ENCODE measurements at regions not wholly inside any gene's neighbourhood (a gene's known extent, or its start where the extent isn't known, plus 50 kb on each side); places are given as distances from the start of the nearest gene placed in this dataset.

DNA sequence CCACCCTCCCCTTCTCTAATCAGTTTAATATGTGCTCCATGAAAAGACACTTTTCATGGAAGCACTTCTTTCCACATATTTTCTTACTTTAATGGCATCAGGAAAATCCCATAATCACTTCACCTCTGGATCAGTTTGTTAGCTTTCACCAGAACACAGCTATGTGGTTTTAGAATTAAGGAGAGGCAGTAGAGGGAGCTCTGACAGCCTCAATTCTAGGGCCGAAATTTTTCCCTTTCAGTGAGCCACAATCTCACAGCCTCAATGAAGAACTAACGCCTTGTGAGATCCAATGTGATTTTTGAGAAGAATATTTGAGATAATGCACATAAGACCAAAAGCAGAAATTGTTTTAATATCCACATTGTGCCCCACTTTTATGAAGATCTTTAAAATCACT is 1494.0 kb upstream of the CDH8 start:
- Histone ChIP-seq H3K4me3 (no peak overlapping the region), H3K27me3 (no peaks in the 10 kb centered on the region), H3K4me1 (no peaks in the 10 kb centered on the region), H3K9me3 (no peaks in the 10 kb centered on the region), H3K36me3 (no peaks in the 10 kb centered on the region), H3K27ac (no peak overlapping the region)
- DNase-seq (no peak), ATAC-seq (no peak)
- TF ChIP-seq, protein P1, sequence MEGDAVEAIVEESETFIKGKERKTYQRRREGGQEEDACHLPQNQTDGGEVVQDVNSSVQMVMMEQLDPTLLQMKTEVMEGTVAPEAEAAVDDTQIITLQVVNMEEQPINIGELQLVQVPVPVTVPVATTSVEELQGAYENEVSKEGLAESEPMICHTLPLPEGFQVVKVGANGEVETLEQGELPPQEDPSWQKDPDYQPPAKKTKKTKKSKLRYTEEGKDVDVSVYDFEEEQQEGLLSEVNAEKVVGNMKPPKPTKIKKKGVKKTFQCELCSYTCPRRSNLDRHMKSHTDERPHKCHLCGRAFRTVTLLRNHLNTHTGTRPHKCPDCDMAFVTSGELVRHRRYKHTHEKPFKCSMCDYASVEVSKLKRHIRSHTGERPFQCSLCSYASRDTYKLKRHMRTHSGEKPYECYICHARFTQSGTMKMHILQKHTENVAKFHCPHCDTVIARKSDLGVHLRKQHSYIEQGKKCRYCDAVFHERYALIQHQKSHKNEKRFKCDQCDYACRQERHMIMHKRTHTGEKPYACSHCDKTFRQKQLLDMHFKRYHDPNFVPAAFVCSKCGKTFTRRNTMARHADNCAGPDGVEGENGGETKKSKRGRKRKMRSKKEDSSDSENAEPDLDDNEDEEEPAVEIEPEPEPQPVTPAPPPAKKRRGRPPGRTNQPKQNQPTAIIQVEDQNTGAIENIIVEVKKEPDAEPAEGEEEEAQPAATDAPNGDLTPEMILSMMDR (IDR thresholded peaks at IDR 0.05), result peak; percentile 7
- intact Hi-C loops (cut with DNase I), result no loop called here

DNA sequence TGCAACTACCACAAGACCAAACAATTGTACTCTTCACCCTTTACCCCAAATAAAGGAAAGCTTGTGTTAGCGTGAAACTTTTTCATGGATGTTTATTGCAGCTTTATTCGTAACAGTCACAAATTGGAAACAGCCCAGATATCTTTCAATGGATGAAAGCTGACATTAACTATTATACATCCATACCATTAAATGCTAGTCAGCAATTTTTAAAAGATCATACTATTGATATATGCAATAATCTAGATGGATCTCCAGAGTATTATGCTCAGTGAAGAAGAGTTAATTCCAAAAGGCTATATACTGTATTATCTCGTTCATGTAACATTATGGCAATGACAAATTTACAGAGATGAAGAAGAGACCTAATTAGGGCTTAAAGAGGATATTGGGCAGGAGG is 1491.2 kb upstream of the CDH8 start:
- ATAC-seq, result no peak
- TF ChIP-seq, protein P1 (IDR thresholded peaks at IDR 0.05), result no peak
- intact Hi-C loops (cut with DNase I), result no loop called here

DNA sequence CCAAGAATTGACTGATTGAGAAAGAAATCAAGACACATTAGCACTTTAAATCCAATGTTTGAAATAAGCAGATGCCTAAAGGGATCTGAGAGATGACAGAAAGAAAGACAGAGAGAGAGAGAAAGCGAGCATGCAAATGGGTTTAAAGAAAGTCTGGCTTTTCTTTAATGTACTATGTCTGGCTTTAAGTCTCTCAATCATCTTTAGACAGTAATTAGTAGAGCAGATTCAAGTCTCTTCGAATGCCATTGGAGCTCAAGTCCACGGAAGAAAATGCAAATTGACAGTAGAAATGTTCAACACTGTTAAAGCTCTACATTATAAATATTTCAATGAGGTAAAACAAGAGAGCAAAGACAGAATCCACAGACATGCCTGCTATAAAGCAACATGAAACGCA is 1480.2 kb upstream of the CDH8 start:
- ATAC-seq (no peak), DNase-seq (no peak)
- Histone ChIP-seq H3K27me3 (no peaks in the 10 kb centered on the region), H3K4me3 (no peak overlapping the region), H3K27ac (no peak overlapping the region), H3K4me1 (no peaks in the 10 kb centered on the region), H3K36me3 (no peaks in the 10 kb centered on the region), H3K9me3 (no peaks in the 10 kb centered on the region)
- TF ChIP-seq, protein P1 (IDR thresholded peaks at IDR 0.05), result no peak
- intact Hi-C loops (cut with DNase I), result no loop called here

More for the DNA sequence above, 1491.2 kb upstream of the CDH8 start:
- H3K27me3 ChIP-seq, result no peaks in the 10 kb centered on the region
- H3K9me3 ChIP-seq, result no peaks in the 10 kb centered on the region
- H3K4me3 ChIP-seq, result no peak overlapping the region
- DNase-seq, result no peak
- H3K36me3 ChIP-seq, result no peaks in the 10 kb centered on the region
- H3K27ac ChIP-seq, result no peak overlapping the region
- H3K4me1 ChIP-seq, result no peaks in the 10 kb centered on the region

DNA sequence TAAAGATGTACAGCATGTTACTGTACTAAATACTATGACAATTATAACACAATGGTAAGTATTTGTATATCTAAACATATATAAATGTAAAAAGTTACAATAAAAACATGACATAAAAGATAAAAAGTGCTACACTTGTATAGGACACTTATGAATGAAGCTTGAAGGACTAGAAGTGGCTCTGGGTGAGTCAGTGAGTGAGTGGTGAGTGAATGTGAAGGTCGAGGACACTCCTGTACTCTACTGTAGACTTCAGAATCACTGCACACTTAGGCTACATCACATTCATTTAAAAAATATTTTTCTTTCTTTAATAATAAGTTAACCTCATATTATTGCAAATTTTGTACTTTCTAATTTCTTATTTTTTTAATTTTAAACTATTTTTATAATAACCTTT is 1476.7 kb upstream of the CDH8 start:
- no peak for ATAC-seq
- H3K9me3 ChIP-seq, result no peaks in the 10 kb centered on the region
- intact Hi-C loops (cut with DNase I), result no loop called here
- H3K4me3 ChIP-seq, result no peak overlapping the region
- no peak overlapping the region for H3K27ac ChIP-seq
- no peaks in the 10 kb centered on the region for H3K4me1 ChIP-seq
- DNase-seq, result no peak
- TF ChIP-seq, protein P1 (IDR thresholded peaks at IDR 0.05), result no peak
- no peaks in the 10 kb centered on the region for H3K27me3 ChIP-seq
- H3K36me3 ChIP-seq, result no peaks in the 10 kb centered on the region

DNA sequence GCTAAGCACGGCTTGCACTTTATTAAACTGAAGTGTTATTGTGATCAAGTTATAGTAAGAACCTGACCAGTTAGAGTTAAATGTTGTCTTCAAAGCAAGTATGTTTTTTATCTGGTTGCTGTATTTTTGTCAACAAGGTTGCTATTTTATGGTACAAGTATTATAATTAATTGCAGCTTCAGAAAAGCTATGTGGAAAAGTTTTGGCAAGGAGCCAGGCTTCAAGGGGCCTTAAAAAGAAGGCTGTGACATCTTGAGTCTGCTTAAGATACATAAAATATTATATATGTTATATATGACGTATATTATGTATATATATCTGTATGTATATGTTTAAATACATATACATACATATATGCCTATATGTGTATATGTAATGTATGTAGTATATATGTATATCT is 1461.2 kb upstream of the CDH8 start:
- no peak overlapping the region for H3K27ac ChIP-seq
- ATAC-seq (no peak), DNase-seq (no peak)
- H3K27me3 ChIP-seq, result no peaks in the 10 kb centered on the region
- TF ChIP-seq, protein P1 (IDR thresholded peaks at IDR 0.05), result no peak
- H3K9me3 ChIP-seq, result no peaks in the 10 kb centered on the region
- H3K4me3 ChIP-seq, result no peak overlapping the region
- intact Hi-C loops (cut with DNase I), result no loop called here
- no peaks in the 10 kb centered on the region for H3K4me1 ChIP-seq
- H3K36me3 ChIP-seq, result no peaks in the 10 kb centered on the region

DNA sequence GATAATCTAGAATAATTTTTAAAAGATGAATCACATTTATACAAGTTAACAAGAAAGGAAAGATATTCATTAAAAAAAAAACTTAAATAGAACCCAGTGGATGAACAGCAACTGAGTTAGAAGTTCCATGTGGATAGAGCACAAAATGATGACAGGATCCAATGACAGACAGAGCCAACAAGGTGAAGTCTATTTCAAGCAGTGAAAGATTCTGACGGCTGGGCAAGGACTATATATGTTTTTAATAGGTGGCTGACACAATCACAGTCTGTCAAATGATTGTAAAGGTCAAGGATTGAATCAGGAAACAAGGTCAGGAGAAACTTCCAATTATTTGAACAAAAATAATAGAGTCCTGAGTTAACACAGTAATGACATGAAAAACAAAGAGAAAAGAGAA is 1460.0 kb upstream of the CDH8 start:
- intact Hi-C loops (cut with DNase I), result no loop called here

More for the DNA sequence above, 1460.0 kb upstream of the CDH8 start:
- Histone ChIP-seq H3K4me3 (no peak overlapping the region), H3K27me3 (no peaks in the 10 kb centered on the region), H3K9me3 (no peaks in the 10 kb centered on the region), H3K27ac (no peak overlapping the region), H3K4me1 (no peaks in the 10 kb centered on the region), H3K36me3 (no peaks in the 10 kb centered on the region)
- ATAC-seq, result no peak
- DNase-seq, result no peak
- TF ChIP-seq, protein P1 (IDR thresholded peaks at IDR 0.05), result no peak

Data from upper lobe of right lung (tissue), 1 donor.